B cell (primary cell): ENCODE measurements at regions not wholly inside any gene's neighbourhood (a gene's known extent, or its start where the extent isn't known, plus 50 kb on each side); places are given as distances from the start of the nearest gene placed in this dataset.

Experiments used
- ATAC-seq: fragments of 200-7000 bp; cut with Tn5 transposase; one replicate; pipeline ENCODE4 v1.10.0; 2021; ENCODE audit warnings: low read depth, mild to moderate bottlenecking, moderate number of reproducible peaks, moderate library complexity
- CTCF ChIA-PET: fragments of 350-600 bp; sonication (Branson Sonifier 250); formaldehyde crosslinking; loops from one replicate; lab custom pipeline; 2021; ENCODE audit warnings: antibody characterized with exemption, inconsistent platforms; lab: Charles Lee
- POLR2A ChIA-PET: fragments of 350-600 bp; sonication (Branson Sonifier 250); formaldehyde crosslinking; loops from one replicate; lab custom pipeline; 2021; ENCODE audit warnings: antibody characterized with exemption; lab: Charles Lee
- DNase-seq: peaks from one replicate; pipeline ENCODE4 v3.0.0; 2013
- H2AFZ ChIP-seq: 2 replicates; pipeline ENCODE4 v1.6.1; 2012; ENCODE audit warnings: mild to moderate bottlenecking, low read depth, low read length; ENCODE audit not compliant: insufficient read depth, poor library complexity, severe bottlenecking
- H3K27ac ChIP-seq, 2 donors: 1 replicate in 1 of 2; 2 replicates in 1 of 2; pipeline ENCODE4 v1.5.1; 2012 to 2013; ENCODE audit warnings: low read length in 2 of 2, mild to moderate bottlenecking in 2 of 2, moderate library complexity in 1 of 2
- H3K27me3 ChIP-seq, 4 experiments: fragments of 200-600 bp in 1 of 4; sonication (generic) in 1 of 4; replicated peaks in 1 of 4; 1 replicate in 2 of 4; 2 replicates in 2 of 4; pipeline versions ENCODE4 v1.6.1 to v1.7.0; 2013 to 2016; ENCODE audit warnings: low read length in 3 of 4, mild to moderate bottlenecking in 2 of 4, mixed read lengths in 1 of 4, moderate library complexity in 1 of 4; ENCODE audit not compliant: insufficient read depth in 4 of 4, control insufficient read depth in 3 of 4; ENCODE audit errors: control extremely low read depth in 1 of 4
- H3K36me3 ChIP-seq, 2 experiments: replicated peaks in 1 of 2; 1 replicate in 1 of 2; 2 replicates in 1 of 2; pipeline versions ENCODE4 v1.6.1 to v1.7.1; 2013; ENCODE audit warnings: low read length in 1 of 2; ENCODE audit not compliant: insufficient read depth in 2 of 2, control insufficient read depth in 1 of 2; ENCODE audit errors: control extremely low read depth in 1 of 2, extremely low read depth in 1 of 2
- H3K4me1 ChIP-seq, 2 donors: fragments of 200-600 bp in 1 of 2; sonication (generic) in 1 of 2; 1 replicate in 1 of 2; 2 replicates in 1 of 2; pipeline versions ENCODE4 v1.5.1 to v1.6.1; 2013 to 2017; ENCODE audit warnings: low read length in 2 of 2; ENCODE audit not compliant: control insufficient read depth in 2 of 2, insufficient read depth in 2 of 2
- H3K4me2 ChIP-seq: replicated peaks from 2 replicates; pipeline ENCODE3; 2012; ENCODE audit warnings: mild to moderate bottlenecking, low read depth, low read length; ENCODE audit not compliant: poor library complexity, severe bottlenecking
- H3K4me3 ChIP-seq, 5 experiments: fragments of 200-600 bp in 1 of 5; sonication (generic) in 1 of 5; 1 replicate in 3 of 5; 2 replicates in 2 of 5; pipeline versions ENCODE4 v1.5.1 to v1.7.0; 2011 to 2016; ENCODE audit warnings: low read length in 4 of 5, mild to moderate bottlenecking in 4 of 5, low read depth in 2 of 5, control low read depth in 1 of 5, moderate library complexity in 1 of 5; ENCODE audit not compliant: insufficient read depth in 1 of 5; ENCODE audit errors: control extremely low read depth in 1 of 5, extremely low read depth in 1 of 5
- H3K79me2 ChIP-seq: fragments of 200-600 bp; sonication (generic); one replicate; pipeline ENCODE4 v1.6.0; 2016; ENCODE audit warnings: low read length; ENCODE audit not compliant: control insufficient read depth, insufficient read depth
- H3K9ac ChIP-seq: fragments of 200-600 bp; sonication (generic); 2 replicates; pipeline ENCODE4 v1.6.1; 2017; ENCODE audit warnings: mild to moderate bottlenecking, low read length, moderate library complexity
- H3K9me3 ChIP-seq, 3 donors: one replicate each; pipeline versions ENCODE4 v1.6.1 to v1.7.1; 2013; ENCODE audit warnings: low read length in 2 of 3; ENCODE audit not compliant: control insufficient read depth in 2 of 3, insufficient read depth in 1 of 3; ENCODE audit errors: control extremely low read depth in 1 of 3
- H4K20me1 ChIP-seq: 2 replicates; pipeline ENCODE4 v1.6.0; 2012; ENCODE audit warnings: mild to moderate bottlenecking, low read length; ENCODE audit not compliant: insufficient read depth, control insufficient read depth, poor library complexity, severe bottlenecking
- H3K27ac Mint-ChIP-seq: one replicate; pipeline ENCODE4 v1.8.0; 2021; ENCODE audit warnings: mixed read lengths
- H3K27me3 Mint-ChIP-seq: one replicate; pipeline ENCODE4 v1.8.0; 2021; ENCODE audit warnings: mixed read lengths
- H3K4me1 Mint-ChIP-seq: one replicate; pipeline ENCODE4 v1.8.0; 2021; ENCODE audit warnings: mixed read lengths
- H3K4me3 Mint-ChIP-seq: one replicate; pipeline ENCODE4 v1.8.0; 2021; ENCODE audit warnings: mixed read lengths
- H3K9me3 Mint-ChIP-seq: one replicate; pipeline ENCODE4 v1.8.0; 2022; ENCODE audit warnings: mixed read lengths; ENCODE audit not compliant: insufficient read depth
- CTCF ChIP-seq: fragments of 200-600 bp; IDR thresholded peaks from one replicate; pipeline ENCODE4 v1.8.0; 2022; ENCODE audit warnings: antibody characterized with exemption, mild to moderate bottlenecking
- EZH2 ChIP-seq: IDR thresholded peaks from 2 replicates; pipeline ENCODE4 v1.6.1; 2012; ENCODE audit warnings: borderline replicate concordance, low read depth, mild to moderate bottlenecking, moderate library complexity, low read length; ENCODE audit not compliant: insufficient read depth, poor library complexity, severe bottlenecking
- WGBS: methylation state at CpG from one replicate; pipeline ENCODE4 v1.1.5; 2013; ENCODE audit warnings: missing lambda C conversion rate; ENCODE audit not compliant: insufficient coverage; 5-methylcytosine and 5-hydroxymethylcytosine counted together
- intact Hi-C: fragments of 100-400 bp; cut with micrococcal nuclease; formaldehyde crosslinking; loops from one replicate; pipeline ENCODE4 v1.10.0; 2022

- Histone ChIP-seq H3K36me3 (no peaks in the 10 kb centered on the region), H3K27ac (no peak overlapping the region), H3K27me3 (no peaks in the 10 kb centered on the region), H4K20me1 (no peaks in the 10 kb centered on the region), H3K9me3 (peaks cover 0 to 21% (median 0%) of the 10 kb centered on the region in 3 donors), H3K4me1 (no peaks in the 10 kb centered on the region), H2AFZ (no peak overlapping the region), H3K9ac (no peak overlapping the region), H3K4me2 (no peak overlapping the region), H3K4me3 (no peak overlapping the region), H3K79me2 (no peaks in the 10 kb centered on the region)
- WGBS, result 94% methylated on average over 2 of the region's 7 CpGs
- DNase-seq (no peak), ATAC-seq (no peak)
- no peak for TF ChIP-seq EZH2
- TF ChIP-seq CTCF, result no peak
- H3K9me3 Mint-ChIP-seq, result peaks cover 2% of the 10 kb centered on the region
- ChIA-PET POLR2A (no interaction called here), CTCF (no interaction called here)
- H3K27ac Mint-ChIP-seq, result no peak overlapping the region
- no peaks in the 10 kb centered on the region for H3K27me3 Mint-ChIP-seq
- H3K4me3 Mint-ChIP-seq, result no peak overlapping the region
- intact Hi-C loops, result no loop called here
- no peaks in the 10 kb centered on the region for H3K4me1 Mint-ChIP-seq
Measured at GRCh38 chr10:128551475-128551874, 425.3 kb upstream of the MKI67 start.

GRCh38 chr10:128553755-128554154 is 427.5 kb upstream of the MKI67 start:
- no peak overlapping the region for H3K27ac ChIP-seq
- no peak for DNase-seq
- H2AFZ ChIP-seq, result no peak overlapping the region
- no peak overlapping the region for H3K4me3 ChIP-seq
- no peak overlapping the region for H3K27ac Mint-ChIP-seq
- H4K20me1 ChIP-seq, result no peaks in the 10 kb centered on the region
- peaks cover 2% of the 10 kb centered on the region for H3K9me3 Mint-ChIP-seq
- ATAC-seq, result no peak
- no peaks in the 10 kb centered on the region for H3K27me3 Mint-ChIP-seq
- H3K9ac ChIP-seq, result no peak overlapping the region
- intact Hi-C loops, result no loop called here
- TF ChIP-seq EZH2 (no peak), CTCF (no peak)
- H3K9me3 ChIP-seq, result peaks cover 0 to 16% (median 0%) of the 10 kb centered on the region in 3 donors
- H3K4me1 Mint-ChIP-seq, result no peaks in the 10 kb centered on the region
- WGBS, result 87% methylated on average over 2 of the region's 2 CpGs
- no peak overlapping the region for H3K4me2 ChIP-seq
- H3K36me3 ChIP-seq, result no peaks in the 10 kb centered on the region
- H3K27me3 ChIP-seq, result no peaks in the 10 kb centered on the region
- no peaks in the 10 kb centered on the region for H3K79me2 ChIP-seq
- no peak overlapping the region for H3K4me3 Mint-ChIP-seq
- POLR2A ChIA-PET, result no interaction called here
- CTCF ChIA-PET, result no interaction called here
- H3K4me1 ChIP-seq, result no peaks in the 10 kb centered on the region
